ENCODE measurements at regions not wholly inside any gene's neighbourhood (a gene's known extent, or its start where the extent isn't known, plus 50 kb on each side); places are given as distances from the start of the nearest gene placed in this dataset.

DNA sequence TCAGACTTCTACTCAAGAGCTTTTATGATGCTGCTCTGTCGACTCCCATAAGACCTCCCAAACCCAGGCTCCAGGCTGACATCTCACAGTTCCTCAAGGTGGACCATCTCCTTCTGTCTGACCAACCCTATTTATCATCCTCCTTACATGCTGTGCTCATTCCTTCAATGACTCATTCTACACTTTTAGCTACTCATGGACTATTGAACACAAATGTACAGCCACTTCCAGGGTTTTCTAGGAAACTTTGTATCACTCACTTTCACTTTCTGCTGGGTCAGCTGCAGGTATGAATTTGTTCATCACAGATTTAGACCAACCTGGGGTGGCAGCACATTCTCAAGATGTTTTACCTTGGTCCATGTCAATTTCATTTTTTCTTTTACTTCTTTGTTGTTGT, 162.4 kb upstream of the FAM20A start:
- Histone ChIP-seq H4K91ac (ENCODE audit: low read length) (no peak overlapping the region), H3K4ac (ENCODE audit: low read depth in 1 of 2, low read length in 2 of 2) (no peak overlapping the region), H4K8ac (ENCODE audit: low read length) (no peak overlapping the region), H3K9me3 (ENCODE audit: control insufficient read depth, low read length) (no peaks in the 10 kb centered on the region), H3K14ac (ENCODE audit: low read length in 2 of 2) (no peak overlapping the region), H3K27me3 (ENCODE audit: control insufficient read depth in 1 of 2, insufficient read depth in 1 of 2, low read length in 2 of 2) (no peaks in the 10 kb centered on the region), H3K4me2 (ENCODE audit: low read length, poor library complexity, severe bottlenecking) (no peak overlapping the region), H2BK12ac (ENCODE audit: low read length in 2 of 2) (no peak overlapping the region), H3K23ac (ENCODE audit: low read length in 2 of 2) (no peak overlapping the region), H2BK120ac (ENCODE audit: low read depth, low read length) (no peak overlapping the region), H3K36me3 (ENCODE audit: control insufficient read depth in 1 of 2, insufficient read depth in 2 of 2, low read depth in 1 of 2, low read length in 2 of 2) (no peaks in the 10 kb centered on the region), H3K9ac (ENCODE audit: low read length) (no peak overlapping the region), H2AK5ac (ENCODE audit: low read length, severe bottlenecking) (no peak overlapping the region), H3K4me3 (ENCODE audit: insufficient read depth in 1 of 2, low read depth in 1 of 2, low read length in 2 of 2) (no peak overlapping the region), H3K4me1 (ENCODE audit: control insufficient read depth, insufficient read depth, low read depth, low read length) (peaks cover 2% of the 10 kb centered on the region), H3K18ac (ENCODE audit: low read depth in 1 of 2, low read length in 2 of 2) (no peak overlapping the region), H2AFZ (ENCODE audit: low read depth, low read length) (no peak overlapping the region), H3K27ac (ENCODE audit: low read length, poor library complexity, severe bottlenecking) (no peak overlapping the region), H3K79me1 (replicated peaks; ENCODE audit: low read length, poor library complexity, severe bottlenecking) (no peaks in the 10 kb centered on the region), H2BK5ac (ENCODE audit: low read depth, low read length, poor library complexity, severe bottlenecking) (no peak overlapping the region), H2BK15ac (ENCODE audit: low read depth, poor library complexity, severe bottlenecking) (no peak overlapping the region)
- WGBS: 70% methylated on average over 1 of the region's 1 CpG
- DNase-seq: peak; percentile 43

DNA sequence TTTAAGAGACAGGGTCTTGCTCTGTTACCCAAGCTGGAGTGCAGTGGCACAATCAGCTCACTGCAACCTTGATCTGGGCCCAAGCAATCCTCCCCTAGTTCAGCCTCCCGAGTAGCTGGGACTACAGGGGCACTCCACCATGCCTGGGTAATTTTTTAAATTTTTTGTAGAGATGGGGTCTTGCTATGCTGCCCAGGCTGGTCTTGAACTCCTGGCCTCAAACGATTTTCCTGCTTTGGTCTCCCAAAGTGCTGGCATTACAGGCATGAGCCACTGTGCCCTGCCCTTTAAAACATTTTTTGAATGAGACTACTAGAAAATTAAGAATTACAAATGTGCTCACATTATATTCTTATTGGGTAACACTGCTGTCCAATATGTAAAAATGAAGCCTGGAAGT, 161.7 kb upstream of the FAM20A start:
- H3K4me1 ChIP-seq (ENCODE audit: control insufficient read depth, insufficient read depth, low read depth, low read length): peaks cover 2% of the 10 kb centered on the region
- no peak overlapping the region for H3K14ac ChIP-seq (ENCODE audit: low read length in 2 of 2)
- no peak overlapping the region for H3K23ac ChIP-seq (ENCODE audit: low read length in 2 of 2)
- H4K8ac ChIP-seq (ENCODE audit: low read length): no peak overlapping the region
- no peak overlapping the region for H3K4me3 ChIP-seq (ENCODE audit: insufficient read depth in 1 of 2, low read depth in 1 of 2, low read length in 2 of 2)
- no peak overlapping the region for H3K27ac ChIP-seq (ENCODE audit: low read length, poor library complexity, severe bottlenecking)
- H2BK12ac ChIP-seq (ENCODE audit: low read length in 2 of 2): no peak overlapping the region
- H4K91ac ChIP-seq (ENCODE audit: low read length): no peak overlapping the region
- no peak overlapping the region for H2BK120ac ChIP-seq (ENCODE audit: low read depth, low read length)
- DNase-seq: no peak
- no peak overlapping the region for H3K9ac ChIP-seq (ENCODE audit: low read length)
- H3K4ac ChIP-seq (ENCODE audit: low read depth in 1 of 2, low read length in 2 of 2): no peak overlapping the region
- H2AK5ac ChIP-seq (ENCODE audit: low read length, severe bottlenecking): no peak overlapping the region
- no peak overlapping the region for H3K4me2 ChIP-seq (ENCODE audit: low read length, poor library complexity, severe bottlenecking)
- no peak overlapping the region for H2BK5ac ChIP-seq (ENCODE audit: low read depth, low read length, poor library complexity, severe bottlenecking)
- H3K27me3 ChIP-seq (ENCODE audit: control insufficient read depth in 1 of 2, insufficient read depth in 1 of 2, low read length in 2 of 2): no peaks in the 10 kb centered on the region
- no peaks in the 10 kb centered on the region for H3K36me3 ChIP-seq (ENCODE audit: control insufficient read depth in 1 of 2, insufficient read depth in 2 of 2, low read depth in 1 of 2, low read length in 2 of 2)
- no peak overlapping the region for H2BK15ac ChIP-seq (ENCODE audit: low read depth, poor library complexity, severe bottlenecking)
- H2AFZ ChIP-seq (ENCODE audit: low read depth, low read length): no peak overlapping the region
- H3K18ac ChIP-seq (ENCODE audit: low read depth in 1 of 2, low read length in 2 of 2): no peak overlapping the region
- H3K9me3 ChIP-seq (ENCODE audit: control insufficient read depth, low read length): no peaks in the 10 kb centered on the region
- 94% methylated on average over 2 of the region's 2 CpGs for WGBS
- H3K79me1 ChIP-seq (replicated peaks; ENCODE audit: low read length, poor library complexity, severe bottlenecking): no peaks in the 10 kb centered on the region

DNA sequence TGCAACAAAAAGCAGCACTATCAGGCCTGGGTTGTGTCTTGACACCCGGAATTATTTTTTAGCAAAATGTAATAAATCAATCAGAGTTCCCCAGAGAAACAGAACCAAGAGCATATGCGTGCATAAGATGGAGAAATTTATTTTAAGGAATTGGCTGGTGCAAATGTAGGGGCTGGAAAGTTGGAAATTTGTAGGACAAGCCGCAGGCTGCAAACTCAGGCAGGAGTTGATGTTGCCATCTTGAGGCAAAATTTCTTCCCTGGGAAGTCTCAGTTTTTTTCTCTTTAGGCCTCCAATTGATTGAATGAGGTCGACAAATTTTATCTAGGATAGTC, 158.9 kb upstream of the FAM20A start:
- Histone ChIP-seq H2BK120ac (ENCODE audit: low read depth, low read length) (peak overlapping the region; percentile 34), H3K14ac (ENCODE audit: low read length in 2 of 2) (no peak overlapping the region), H3K36me3 (ENCODE audit: control insufficient read depth in 1 of 2, insufficient read depth in 2 of 2, low read depth in 1 of 2, low read length in 2 of 2) (no peaks in the 10 kb centered on the region), H3K79me1 (replicated peaks; ENCODE audit: low read length, poor library complexity, severe bottlenecking) (no peaks in the 10 kb centered on the region), H3K18ac (ENCODE audit: low read depth in 1 of 2, low read length in 2 of 2) (no peak overlapping the region), H3K4me3 (ENCODE audit: insufficient read depth in 1 of 2, low read depth in 1 of 2, low read length in 2 of 2) (no peak overlapping the region), H2BK12ac (ENCODE audit: low read length in 2 of 2) (no peak overlapping the region), H2AK5ac (ENCODE audit: low read length, severe bottlenecking) (no peak overlapping the region), H3K23ac (ENCODE audit: low read length in 2 of 2) (no peak overlapping the region), H3K4me1 (ENCODE audit: control insufficient read depth, insufficient read depth, low read depth, low read length) (peaks cover 2% of the 10 kb centered on the region), H2AFZ (ENCODE audit: low read depth, low read length) (no peak overlapping the region), H4K8ac (ENCODE audit: low read length) (no peak overlapping the region), H3K27ac (ENCODE audit: low read length, poor library complexity, severe bottlenecking) (no peak overlapping the region), H3K27me3 (ENCODE audit: control insufficient read depth in 1 of 2, insufficient read depth in 1 of 2, low read length in 2 of 2) (no peaks in the 10 kb centered on the region), H3K4me2 (ENCODE audit: low read length, poor library complexity, severe bottlenecking) (no peak overlapping the region), H2BK15ac (ENCODE audit: low read depth, poor library complexity, severe bottlenecking) (no peak overlapping the region), H4K91ac (ENCODE audit: low read length) (no peak overlapping the region), H3K9ac (ENCODE audit: low read length) (no peak overlapping the region), H2BK5ac (ENCODE audit: low read depth, low read length, poor library complexity, severe bottlenecking) (no peak overlapping the region), H3K9me3 (ENCODE audit: control insufficient read depth, low read length) (no peaks in the 10 kb centered on the region), H3K4ac (ENCODE audit: low read depth in 1 of 2, low read length in 2 of 2) (no peak overlapping the region)
- 60% methylated on average over 3 of the region's 4 CpGs for WGBS
- no peak for DNase-seq

DNA sequence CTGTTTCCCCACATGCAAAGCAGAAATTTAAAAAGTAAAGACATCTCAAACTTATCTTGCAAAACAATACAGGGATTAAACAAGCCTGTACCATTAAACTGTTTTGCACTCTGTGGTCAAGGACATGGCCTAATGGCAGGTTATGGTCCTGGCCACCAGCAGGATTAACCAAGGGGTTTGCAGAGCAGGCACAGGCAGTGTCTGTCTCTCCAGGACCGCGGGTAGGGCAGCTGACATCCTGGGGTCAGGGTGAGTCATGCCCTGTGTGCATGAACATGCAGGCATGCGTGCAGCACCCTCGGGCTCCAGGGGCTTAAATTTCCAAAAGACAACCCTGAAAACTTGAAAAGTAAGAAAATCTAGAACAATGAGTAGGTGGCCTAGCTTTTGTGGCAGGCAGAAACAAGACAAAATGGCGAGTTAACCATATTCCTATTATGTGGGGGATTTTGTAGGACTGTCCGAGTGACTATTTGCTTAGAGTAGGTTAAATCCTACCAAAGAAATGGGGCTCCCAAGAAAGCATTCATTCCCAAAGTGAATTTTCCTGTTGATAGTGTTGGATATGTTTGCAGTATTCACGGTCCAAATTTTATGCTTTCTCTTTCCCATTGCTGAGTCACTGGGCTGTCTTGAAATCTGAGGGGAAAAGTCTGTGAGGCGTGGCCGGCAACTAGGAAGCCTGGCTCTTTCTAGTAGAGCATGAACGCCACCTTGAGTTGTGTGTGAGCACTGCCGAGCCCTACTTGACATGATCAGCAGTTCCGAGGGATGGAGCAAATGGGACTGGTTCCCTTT, 158.4 kb upstream of the FAM20A start:
- H2BK120ac ChIP-seq (ENCODE audit: low read depth, low read length): peak overlapping the region; percentile 27
- no peak overlapping the region for H3K14ac ChIP-seq (ENCODE audit: low read length in 2 of 2)
- H3K4me1 ChIP-seq (ENCODE audit: control insufficient read depth, insufficient read depth, low read depth, low read length): peaks cover 2% of the 10 kb centered on the region
- no peaks in the 10 kb centered on the region for H3K79me1 ChIP-seq (replicated peaks; ENCODE audit: low read length, poor library complexity, severe bottlenecking)
- H4K91ac ChIP-seq (ENCODE audit: low read length): peak overlapping the region; percentile 77
- H3K9me3 ChIP-seq (ENCODE audit: control insufficient read depth, low read length): no peaks in the 10 kb centered on the region
- peak overlapping the region; percentile 60 for H2BK15ac ChIP-seq (ENCODE audit: low read depth, poor library complexity, severe bottlenecking)
- no peak overlapping the region for H2AK5ac ChIP-seq (ENCODE audit: low read length, severe bottlenecking)
- H3K4me3 ChIP-seq (ENCODE audit: insufficient read depth in 1 of 2, low read depth in 1 of 2, low read length in 2 of 2): peak overlapping the region in 1 of 2 experiments; percentile 65
- peak overlapping the region; percentile 90 for H3K9ac ChIP-seq (ENCODE audit: low read length)
- H3K36me3 ChIP-seq (ENCODE audit: control insufficient read depth in 1 of 2, insufficient read depth in 2 of 2, low read depth in 1 of 2, low read length in 2 of 2): no peaks in the 10 kb centered on the region
- peak overlapping the region in 1 of 2 experiments; percentile 37 for H2BK12ac ChIP-seq (ENCODE audit: low read length in 2 of 2)
- H3K4ac ChIP-seq (ENCODE audit: low read depth in 1 of 2, low read length in 2 of 2): peak overlapping the region in 1 of 2 experiments; percentile 42
- H3K4me2 ChIP-seq (ENCODE audit: low read length, poor library complexity, severe bottlenecking): peak overlapping the region; percentile 44
- peak; percentile 94 for DNase-seq
- WGBS: 5% methylated on average over 12 of the region's 12 CpGs
- peak overlapping the region; percentile 52 for H4K8ac ChIP-seq (ENCODE audit: low read length)
- H3K27me3 ChIP-seq (ENCODE audit: control insufficient read depth in 1 of 2, insufficient read depth in 1 of 2, low read length in 2 of 2): no peaks in the 10 kb centered on the region
- H2AFZ ChIP-seq (ENCODE audit: low read depth, low read length): no peak overlapping the region
- H3K18ac ChIP-seq (ENCODE audit: low read depth in 1 of 2, low read length in 2 of 2): peak overlapping the region; percentile 61 to 72
- H2BK5ac ChIP-seq (ENCODE audit: low read depth, low read length, poor library complexity, severe bottlenecking): no peak overlapping the region
- H3K23ac ChIP-seq (ENCODE audit: low read length in 2 of 2): no peak overlapping the region
- H3K27ac ChIP-seq (ENCODE audit: low read length, poor library complexity, severe bottlenecking): peak overlapping the region; percentile 91

All from mesenchymal stem cell (in vitro differentiated cells and primary cell).